Panc1 (cell line): ENCODE measurements at regions not wholly inside any gene's neighbourhood (a gene's known extent, or its start where the extent isn't known, plus 50 kb on each side); places are given as distances from the start of the nearest gene placed in this dataset.

ENCODE experiments used
- CTCF ChIP-seq: fragments of 450-650 bp; IDR thresholded peaks from 2 replicates; pipeline ENCODE4 v1.5.1; 2017; ENCODE audit warnings: mild to moderate bottlenecking
- POLR2AphosphoS5 ChIP-seq: IDR thresholded peaks from 2 replicates; pipeline ENCODE4 v1.6.1; 2012; ENCODE audit warnings: mild to moderate bottlenecking, low read depth, low read length, moderate library complexity
- REST ChIP-seq, 2 experiments: IDR thresholded peaks; 2 replicates each; pipeline ENCODE4 v1.6.1; 2011 to 2012; ENCODE audit warnings: low read depth in 2 of 2, control low read depth in 1 of 2, low read length in 1 of 2, mild to moderate bottlenecking in 1 of 2, moderate library complexity in 1 of 2; ENCODE audit not compliant: insufficient read depth in 1 of 2
- SIN3A ChIP-seq: IDR thresholded peaks from 2 replicates; pipeline ENCODE4 v1.6.1; 2012; ENCODE audit warnings: low read depth, mild to moderate bottlenecking, low read length, moderate library complexity, borderline replicate concordance; ENCODE audit not compliant: insufficient read depth
- TCF7L2 ChIP-seq: IDR thresholded peaks from 2 replicates; pipeline ENCODE4 v1.6.1; 2011; ENCODE audit warnings: mild to moderate bottlenecking, low read depth, low read length, inconsistent platforms

GRCh38 chr15:62966294-62967078 lies 76.1 kb upstream of the TPM1 start:
- TF ChIP-seq CTCF (no peak), POLR2AphosphoS5 (no peak), REST (IDR thresholded peaks at IDR 0.05; ENCODE audit: insufficient read depth in 1 of 2, low read depth in 2 of 2, low read length in 1 of 2) (no peak), SIN3A (no peak), TCF7L2 (no peak)
